Skeletal muscle satellite cell (primary cell): ENCODE measurements at regions not wholly inside any gene's neighbourhood (a gene's known extent, or its start where the extent isn't known, plus 50 kb on each side); places are given as distances from the start of the nearest gene placed in this dataset.

ENCODE experiments used
- H3K27me3 ChIP-seq: 2 replicates; pipeline ENCODE4 v1.7.0; 2013; ENCODE audit warnings: low read length; ENCODE audit not compliant: control insufficient read depth, insufficient read depth
- H3K36me3 ChIP-seq: 2 replicates; pipeline ENCODE4 v1.7.0; 2013; ENCODE audit warnings: mild to moderate bottlenecking, control low read depth, low read length; ENCODE audit not compliant: insufficient read depth
- H3K4me1 ChIP-seq: 2 replicates; pipeline ENCODE4 v1.7.0; 2013; ENCODE audit warnings: low read length; ENCODE audit not compliant: control insufficient read depth, insufficient read depth
- H3K4me2 ChIP-seq: 2 replicates; pipeline ENCODE4 v1.7.0; 2013; ENCODE audit warnings: mild to moderate bottlenecking, low read length
- H3K4me3 ChIP-seq: 2 replicates; pipeline ENCODE4 v1.7.0; 2013; ENCODE audit warnings: low read length
- H3K9ac ChIP-seq: 2 replicates; pipeline ENCODE4 v1.7.0; 2013; ENCODE audit warnings: mild to moderate bottlenecking, low read depth, low read length, moderate library complexity
- H3K9me3 ChIP-seq: replicated peaks from 2 replicates; pipeline ENCODE4 v1.7.0; 2013; ENCODE audit warnings: mild to moderate bottlenecking, control low read depth, low read length

DNA sequence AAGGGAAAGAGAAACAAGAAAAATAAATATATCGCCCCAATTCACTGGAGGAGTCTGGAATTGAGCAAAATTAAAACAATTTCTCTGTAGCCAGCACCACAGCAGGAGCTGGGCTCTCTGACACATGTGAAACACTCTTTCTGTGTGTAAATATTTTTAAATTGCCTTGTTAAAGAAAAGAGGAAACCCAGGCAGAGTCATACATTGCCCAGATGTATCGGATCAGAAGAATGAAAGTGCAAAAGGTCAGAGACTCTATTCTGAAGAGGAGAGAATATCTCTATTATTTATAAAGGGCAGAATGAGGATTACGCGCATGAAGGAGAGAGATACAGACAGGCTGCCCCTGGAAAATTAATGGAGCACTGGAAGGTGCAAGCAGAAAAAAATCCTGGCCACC, 127.0 kb upstream of the MAN1A1 start:
- H3K4me3 ChIP-seq: no peak overlapping the region
- no peaks in the 10 kb centered on the region for H3K27me3 ChIP-seq
- H3K4me2 ChIP-seq: no peak overlapping the region
- no peaks in the 10 kb centered on the region for H3K36me3 ChIP-seq
- H3K9me3 ChIP-seq: no peaks in the 10 kb centered on the region
- peaks cover 10% of the 10 kb centered on the region for H3K4me1 ChIP-seq
- H3K9ac ChIP-seq: no peak overlapping the region

DNA sequence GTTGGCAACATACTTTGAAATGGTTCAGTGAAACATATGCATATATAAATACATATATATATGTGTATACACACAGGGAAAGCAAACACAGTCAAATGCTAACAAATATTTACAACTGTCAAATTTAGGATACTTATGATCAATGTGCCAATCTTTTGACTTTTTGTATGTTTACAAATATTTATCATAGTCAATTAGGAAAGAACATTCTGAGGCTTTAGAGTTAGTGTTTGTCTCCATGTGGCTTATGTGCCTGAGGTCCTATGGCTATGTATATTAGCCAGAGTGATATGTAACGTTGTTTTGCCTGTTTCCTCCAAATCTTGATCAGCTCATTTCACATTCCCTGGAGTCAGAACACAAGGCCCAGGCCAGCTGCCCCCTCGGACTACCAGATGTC, 126.5 kb upstream of the MAN1A1 start:
- Histone ChIP-seq H3K4me2 (no peak overlapping the region), H3K9ac (no peak overlapping the region), H3K4me1 (peaks cover 10% of the 10 kb centered on the region), H3K4me3 (no peak overlapping the region), H3K27me3 (no peaks in the 10 kb centered on the region), H3K9me3 (no peaks in the 10 kb centered on the region), H3K36me3 (no peaks in the 10 kb centered on the region)

DNA sequence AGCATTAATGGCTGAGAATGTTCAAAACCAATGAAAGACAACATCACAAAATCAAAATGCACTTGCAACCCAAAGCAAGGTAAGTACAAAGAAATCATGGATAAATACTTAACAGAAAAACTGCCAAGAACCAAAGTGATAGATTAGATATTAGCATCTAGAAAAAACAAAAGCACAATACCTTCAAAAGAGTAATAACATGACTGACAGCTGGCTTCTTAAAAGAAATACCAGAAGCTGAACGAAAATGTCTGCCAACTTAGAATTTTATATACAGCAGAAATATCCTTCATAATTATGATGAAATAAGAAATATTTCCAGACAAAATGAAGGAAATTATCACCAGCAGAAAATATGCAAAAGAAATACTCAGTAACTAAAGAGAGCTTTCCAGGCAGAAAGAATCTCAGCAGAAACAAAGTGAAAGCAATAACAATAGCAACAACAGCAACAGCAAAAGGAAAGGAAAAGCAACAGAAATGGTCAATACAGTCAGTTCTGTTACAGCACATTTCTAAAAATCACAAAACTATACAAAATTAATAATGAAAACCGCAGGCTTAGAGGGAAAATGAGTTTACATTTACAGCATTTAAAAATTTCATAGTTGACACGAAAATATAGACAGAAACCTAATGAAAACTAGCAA, 121.5 kb upstream of the MAN1A1 start:
- Histone ChIP-seq H3K27me3 (no peaks in the 10 kb centered on the region), H3K9me3 (no peaks in the 10 kb centered on the region), H3K36me3 (no peaks in the 10 kb centered on the region), H3K4me1 (peaks cover 4% of the 10 kb centered on the region), H3K4me3 (no peak overlapping the region), H3K9ac (no peak overlapping the region), H3K4me2 (no peak overlapping the region)

DNA sequence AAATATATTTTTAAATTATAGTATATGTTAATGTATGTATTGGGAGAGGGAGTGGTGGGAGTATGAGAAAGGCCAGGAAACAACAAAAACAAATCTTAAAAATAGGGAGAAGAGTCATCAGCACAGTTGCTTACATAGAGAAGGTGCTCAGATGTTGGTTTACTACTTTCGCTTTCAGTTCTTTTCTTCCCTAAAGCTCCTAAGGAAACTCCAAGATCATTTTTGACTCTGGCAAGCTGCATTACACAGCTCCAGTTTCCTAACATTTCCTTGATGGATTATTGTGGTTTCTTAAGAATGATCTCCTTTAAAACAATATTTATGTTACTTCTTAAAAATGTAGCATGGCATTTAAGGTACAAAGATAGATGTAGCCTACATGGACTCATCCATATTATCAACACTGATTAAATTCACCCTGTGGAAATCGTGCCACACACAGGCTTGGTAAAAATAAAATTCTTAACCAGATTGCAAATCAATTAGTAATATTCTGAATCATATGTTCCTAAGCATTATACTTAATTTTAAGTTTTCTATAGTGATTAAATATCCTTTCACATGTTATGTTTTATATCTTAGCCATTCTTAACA, 118.0 kb upstream of the MAN1A1 start:
- Histone ChIP-seq H3K9ac (no peak overlapping the region), H3K36me3 (no peaks in the 10 kb centered on the region), H3K9me3 (no peaks in the 10 kb centered on the region), H3K4me3 (no peak overlapping the region), H3K27me3 (no peaks in the 10 kb centered on the region), H3K4me2 (peak overlapping the region; percentile 64), H3K4me1 (peaks cover 4% of the 10 kb centered on the region)

DNA sequence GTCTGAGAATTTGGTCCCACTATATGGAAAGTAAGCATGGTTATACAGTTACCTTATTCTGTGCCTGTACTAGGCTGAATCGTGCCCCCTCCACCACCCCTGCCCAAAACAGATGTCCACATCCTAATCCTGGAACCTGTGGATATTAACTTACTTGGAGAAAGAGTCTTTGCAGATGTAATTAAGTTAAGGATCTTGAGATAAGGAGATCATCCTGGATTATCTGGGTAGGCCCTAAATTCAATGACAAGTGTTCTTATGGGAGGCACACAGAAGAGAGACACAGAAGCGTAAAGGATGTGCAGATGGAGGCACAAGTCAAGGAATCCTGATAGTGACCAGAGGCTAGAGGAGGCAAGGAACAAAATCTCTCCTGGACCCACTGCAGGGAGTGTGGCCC, 116.7 kb upstream of the MAN1A1 start:
- Histone ChIP-seq H3K36me3 (no peaks in the 10 kb centered on the region), H3K9me3 (no peaks in the 10 kb centered on the region), H3K27me3 (no peaks in the 10 kb centered on the region), H3K4me3 (no peak overlapping the region), H3K4me2 (no peak overlapping the region), H3K4me1 (peaks cover 4% of the 10 kb centered on the region), H3K9ac (no peak overlapping the region)

DNA sequence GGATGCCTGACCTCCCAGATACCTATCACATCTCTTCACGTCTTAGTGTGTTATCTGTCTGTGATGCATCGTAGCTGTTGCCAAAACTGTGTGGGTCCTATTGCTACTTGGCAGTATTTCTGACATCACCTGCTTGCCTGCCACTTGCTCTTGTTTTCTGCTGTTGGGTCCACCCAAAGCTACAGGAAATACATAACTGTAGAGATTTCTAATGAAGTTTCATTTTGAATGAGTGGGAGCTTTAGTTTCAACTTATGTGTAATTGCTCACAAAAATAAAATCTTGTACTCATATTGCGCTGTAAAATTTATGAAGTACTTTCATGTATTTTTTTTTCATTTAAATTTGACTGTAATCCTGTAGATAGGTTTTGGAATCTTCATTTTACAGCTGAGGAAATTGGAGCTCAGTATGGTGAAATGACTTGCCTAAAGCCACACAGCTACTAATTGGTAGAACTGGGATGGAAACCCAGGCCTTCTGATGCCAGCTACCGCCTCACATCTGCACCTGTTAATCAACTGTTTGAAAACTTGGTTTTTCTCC, 113.6 kb upstream of the MAN1A1 start:
- H3K27me3 ChIP-seq: no peaks in the 10 kb centered on the region
- H3K9ac ChIP-seq: no peak overlapping the region
- no peak overlapping the region for H3K4me3 ChIP-seq
- H3K9me3 ChIP-seq: no peaks in the 10 kb centered on the region
- H3K4me1 ChIP-seq: peaks cover 4% of the 10 kb centered on the region
- no peak overlapping the region for H3K4me2 ChIP-seq
- H3K36me3 ChIP-seq: no peaks in the 10 kb centered on the region

DNA sequence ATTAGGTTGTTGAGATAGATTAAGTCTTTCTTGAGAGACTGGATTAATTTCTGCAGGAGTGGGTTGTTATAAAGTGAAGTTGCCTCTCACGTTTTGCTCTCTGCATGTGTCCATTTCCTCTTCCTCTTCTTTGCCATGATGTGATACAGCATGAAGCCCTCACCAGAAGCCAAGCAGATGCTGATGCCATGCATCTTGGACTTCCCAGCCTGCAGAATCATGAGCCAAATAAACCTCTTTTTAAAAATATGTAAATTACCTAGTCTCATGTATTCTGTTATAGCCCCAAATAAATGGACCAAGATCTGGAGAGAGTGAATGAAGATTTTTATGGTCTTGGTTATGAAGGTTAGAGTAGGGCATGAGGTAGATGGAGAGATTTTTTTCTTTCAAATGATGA, 111.6 kb upstream of the MAN1A1 start:
- H3K27me3 ChIP-seq: no peaks in the 10 kb centered on the region
- no peak overlapping the region for H3K4me2 ChIP-seq
- no peaks in the 10 kb centered on the region for H3K4me1 ChIP-seq
- H3K9ac ChIP-seq: no peak overlapping the region
- no peak overlapping the region for H3K4me3 ChIP-seq
- H3K36me3 ChIP-seq: no peaks in the 10 kb centered on the region
- H3K9me3 ChIP-seq: no peaks in the 10 kb centered on the region

DNA sequence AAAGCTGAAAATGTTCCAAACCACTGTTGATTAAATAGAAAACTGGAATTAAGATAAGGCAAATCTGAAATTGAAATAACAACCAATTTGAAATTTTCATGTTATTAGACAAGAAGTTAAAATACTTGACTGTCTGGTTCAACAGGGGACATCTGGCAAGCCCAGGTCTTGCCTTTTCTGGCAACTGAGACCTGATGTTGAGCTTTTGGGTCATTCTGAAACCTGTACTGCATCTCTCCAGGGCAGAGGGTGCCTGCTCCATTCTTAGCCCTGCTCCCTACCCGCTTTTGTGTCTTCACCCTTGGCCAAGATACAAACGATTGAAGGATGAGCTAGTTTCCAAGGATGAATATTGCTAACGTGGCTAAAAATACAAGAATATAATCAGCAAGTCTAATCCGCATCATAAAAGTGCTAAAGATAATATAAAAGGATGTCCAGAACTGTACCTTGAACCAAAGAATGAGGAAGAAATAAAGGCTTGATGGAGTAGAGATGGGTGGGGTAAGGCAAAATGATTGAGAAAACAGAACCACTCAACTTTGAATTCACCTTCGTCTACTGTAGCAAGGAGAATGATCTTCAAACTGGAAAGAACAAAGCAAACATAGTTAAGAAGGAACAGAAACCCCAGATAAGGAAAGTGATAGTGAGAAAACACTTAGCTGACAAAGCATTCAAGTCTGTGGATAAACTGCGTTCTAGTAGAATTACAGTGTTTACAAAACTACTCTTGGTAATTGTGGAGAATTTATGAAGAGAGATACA, 109.8 kb upstream of the MAN1A1 start:
- no peak overlapping the region for H3K9ac ChIP-seq
- H3K4me2 ChIP-seq: no peak overlapping the region
- no peaks in the 10 kb centered on the region for H3K9me3 ChIP-seq
- no peaks in the 10 kb centered on the region for H3K36me3 ChIP-seq
- no peaks in the 10 kb centered on the region for H3K4me1 ChIP-seq
- H3K27me3 ChIP-seq: no peaks in the 10 kb centered on the region
- no peak overlapping the region for H3K4me3 ChIP-seq

DNA sequence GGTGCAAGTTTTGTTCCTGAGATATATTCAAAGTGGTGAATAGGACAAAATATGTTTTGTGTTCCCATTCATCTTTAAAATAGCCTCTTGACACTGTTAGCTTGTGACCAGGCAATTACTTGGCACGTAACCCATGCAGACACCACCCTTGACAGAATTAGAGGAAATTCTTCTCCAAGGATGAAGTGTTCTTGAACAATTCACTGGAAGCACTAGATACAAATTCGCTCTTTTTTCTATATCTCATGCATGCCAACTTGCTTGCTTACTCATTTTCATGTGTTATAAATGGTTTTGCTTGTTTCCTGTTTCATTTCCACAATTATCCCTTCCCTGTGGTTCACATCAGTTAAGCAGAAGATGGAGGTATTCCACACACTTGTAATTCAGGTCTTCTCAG, 105.2 kb upstream of the MAN1A1 start:
- Histone ChIP-seq H3K4me2 (no peak overlapping the region), H3K4me3 (no peak overlapping the region), H3K36me3 (no peaks in the 10 kb centered on the region), H3K27me3 (no peaks in the 10 kb centered on the region), H3K9ac (no peak overlapping the region), H3K9me3 (no peaks in the 10 kb centered on the region), H3K4me1 (no peaks in the 10 kb centered on the region)

DNA sequence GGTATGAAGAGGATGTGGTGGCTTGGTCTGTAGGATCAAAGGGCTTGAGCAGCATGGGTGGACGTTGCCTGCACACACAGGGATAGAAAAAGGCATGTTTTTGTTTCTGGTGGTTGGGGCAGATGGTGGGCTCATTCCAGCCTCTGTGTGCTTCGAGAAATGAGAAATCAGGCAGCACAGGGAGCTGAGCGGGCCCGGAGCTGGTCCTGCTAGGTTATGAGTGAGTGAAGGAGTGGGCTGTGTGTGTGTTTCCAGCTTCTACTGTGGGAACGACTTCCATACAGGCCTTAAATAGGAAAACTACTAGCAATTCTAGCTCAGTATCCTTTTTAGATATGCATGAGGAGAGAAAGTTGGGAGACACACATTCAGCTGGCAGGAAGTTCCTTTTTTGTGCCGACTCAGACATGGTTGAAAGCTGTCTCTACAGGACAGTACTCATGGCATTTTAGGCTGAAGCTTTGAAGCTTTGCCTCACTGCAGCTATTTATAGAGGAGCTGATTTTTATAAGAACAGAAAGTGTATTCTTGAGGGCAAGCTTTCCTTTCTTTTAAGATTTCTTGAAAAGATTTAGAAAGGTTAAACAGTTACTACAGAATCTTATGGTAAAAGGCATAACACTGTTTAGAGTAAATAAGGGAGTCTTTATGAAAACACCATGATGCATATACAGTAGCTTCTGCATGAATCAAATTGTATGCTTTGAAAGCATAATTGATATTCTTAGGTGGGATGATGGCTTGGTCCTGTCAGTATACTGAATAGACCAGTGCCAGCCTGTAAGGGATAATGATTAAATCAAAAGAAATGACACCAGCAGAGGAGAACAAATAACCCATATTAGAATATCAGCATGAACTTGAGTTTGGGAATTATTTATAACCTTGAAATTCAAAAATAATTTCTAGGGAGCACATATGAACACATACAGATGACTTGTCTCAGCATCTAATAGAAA, 104.0 kb upstream of the MAN1A1 start:
- Histone ChIP-seq H3K4me2 (no peak overlapping the region), H3K36me3 (no peaks in the 10 kb centered on the region), H3K4me1 (no peaks in the 10 kb centered on the region), H3K9ac (no peak overlapping the region), H3K27me3 (no peaks in the 10 kb centered on the region), H3K9me3 (no peaks in the 10 kb centered on the region), H3K4me3 (no peak overlapping the region)
